ENCODE measurements at regions not wholly inside any gene's neighbourhood (a gene's known extent, or its start where the extent isn't known, plus 50 kb on each side); places are given as distances from the start of the nearest gene placed in this dataset.

DNA sequence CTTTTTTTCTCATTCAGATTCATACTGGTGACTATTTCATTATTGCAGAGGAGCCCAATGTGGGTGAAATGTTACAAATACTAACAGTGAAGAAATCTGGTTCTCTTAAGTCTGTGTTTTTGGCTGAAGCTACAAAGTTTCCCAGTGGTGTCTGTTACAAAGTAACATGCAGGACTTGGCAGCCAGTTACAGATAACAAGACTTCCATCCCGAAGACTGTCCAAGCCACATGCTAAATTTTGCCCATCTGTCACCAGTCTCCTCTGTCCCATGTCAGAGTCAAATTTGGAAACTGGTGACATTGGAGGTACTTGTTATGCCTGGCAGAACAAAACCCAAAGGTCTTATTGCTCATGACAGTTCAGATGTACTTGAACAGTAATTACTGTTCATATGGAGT lies 269.2 kb upstream of the GOLIM4 start:
- TF ChIP-seq CTCF (IDR thresholded peaks at IDR 0.05; ENCODE audit: low read length) (no peak), EZH2 (IDR thresholded peaks at IDR 0.05; ENCODE audit: borderline replicate concordance, low read length) (no peak)
